ENCODE measurements at regions not wholly inside any gene's neighbourhood (a gene's known extent, or its start where the extent isn't known, plus 50 kb on each side); places are given as distances from the start of the nearest gene placed in this dataset.

- no peak overlapping the region for H3K27ac ChIP-seq (ENCODE audit: insufficient read depth, low read length)
- no peak overlapping the region for H3K4me3 ChIP-seq (replicated peaks in 1 of 4; ENCODE audit: control extremely low read depth in 1 of 4, insufficient read depth in 1 of 4, low read depth in 3 of 4, low read length in 4 of 4)
- TF ChIP-seq EZH2 (IDR thresholded peaks at IDR 0.05; ENCODE audit: low read length, missing control alignments), result no peak
- TF ChIP-seq, protein P1, sequence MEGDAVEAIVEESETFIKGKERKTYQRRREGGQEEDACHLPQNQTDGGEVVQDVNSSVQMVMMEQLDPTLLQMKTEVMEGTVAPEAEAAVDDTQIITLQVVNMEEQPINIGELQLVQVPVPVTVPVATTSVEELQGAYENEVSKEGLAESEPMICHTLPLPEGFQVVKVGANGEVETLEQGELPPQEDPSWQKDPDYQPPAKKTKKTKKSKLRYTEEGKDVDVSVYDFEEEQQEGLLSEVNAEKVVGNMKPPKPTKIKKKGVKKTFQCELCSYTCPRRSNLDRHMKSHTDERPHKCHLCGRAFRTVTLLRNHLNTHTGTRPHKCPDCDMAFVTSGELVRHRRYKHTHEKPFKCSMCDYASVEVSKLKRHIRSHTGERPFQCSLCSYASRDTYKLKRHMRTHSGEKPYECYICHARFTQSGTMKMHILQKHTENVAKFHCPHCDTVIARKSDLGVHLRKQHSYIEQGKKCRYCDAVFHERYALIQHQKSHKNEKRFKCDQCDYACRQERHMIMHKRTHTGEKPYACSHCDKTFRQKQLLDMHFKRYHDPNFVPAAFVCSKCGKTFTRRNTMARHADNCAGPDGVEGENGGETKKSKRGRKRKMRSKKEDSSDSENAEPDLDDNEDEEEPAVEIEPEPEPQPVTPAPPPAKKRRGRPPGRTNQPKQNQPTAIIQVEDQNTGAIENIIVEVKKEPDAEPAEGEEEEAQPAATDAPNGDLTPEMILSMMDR (conservative IDR thresholded peaks at IDR 0.05 in 1 of 2, IDR thresholded peaks at IDR 0.05 in 1 of 2; ENCODE audit: low read depth in 1 of 2, low read length in 2 of 2), result no peak
- H4K20me1 ChIP-seq (ENCODE audit: control insufficient read depth, extremely low read depth, insufficient read depth, low read length), result no peaks in the 10 kb centered on the region
- H3K4me1 ChIP-seq (ENCODE audit: control insufficient read depth, extremely low read depth, insufficient read depth, low read length), result no peaks in the 10 kb centered on the region
- H3K79me2 ChIP-seq (ENCODE audit: control insufficient read depth, insufficient read depth, low read length), result no peaks in the 10 kb centered on the region
- H3K9ac ChIP-seq (ENCODE audit: insufficient read depth, low read length), result no peak overlapping the region
- H3K27me3 ChIP-seq (ENCODE audit: control insufficient read depth, insufficient read depth, low read length), result no peaks in the 10 kb centered on the region
- H3K4me2 ChIP-seq (ENCODE audit: extremely low read depth, insufficient read depth, low read length), result no peak overlapping the region
- no peak overlapping the region for H2AFZ ChIP-seq (ENCODE audit: low read length)
- no peaks in the 10 kb centered on the region for H3K9me3 ChIP-seq (ENCODE audit: control insufficient read depth, insufficient read depth, low read depth, low read length)
- H3K36me3 ChIP-seq (ENCODE audit: control insufficient read depth, insufficient read depth, low read length), result no peaks in the 10 kb centered on the region
- peak in 1 of 2 donors; percentile 47 for DNase-seq (ENCODE audit: low read depth in 2 of 2)
Measured at GRCh38 chr4:124030147-124030546, 633.6 kb downstream of the SPRY1 start.

- no peak overlapping the region for H3K27ac ChIP-seq (ENCODE audit: insufficient read depth, low read length)
- TF ChIP-seq EZH2 (IDR thresholded peaks at IDR 0.05; ENCODE audit: low read length, missing control alignments), result no peak
- TF ChIP-seq, protein P1 (conservative IDR thresholded peaks at IDR 0.05 in 1 of 2, IDR thresholded peaks at IDR 0.05 in 1 of 2; ENCODE audit: low read depth in 1 of 2, low read length in 2 of 2), result no peak
Measured at GRCh38 chr4:124032035-124032434, 635.4 kb downstream of the SPRY1 start.

DNA sequence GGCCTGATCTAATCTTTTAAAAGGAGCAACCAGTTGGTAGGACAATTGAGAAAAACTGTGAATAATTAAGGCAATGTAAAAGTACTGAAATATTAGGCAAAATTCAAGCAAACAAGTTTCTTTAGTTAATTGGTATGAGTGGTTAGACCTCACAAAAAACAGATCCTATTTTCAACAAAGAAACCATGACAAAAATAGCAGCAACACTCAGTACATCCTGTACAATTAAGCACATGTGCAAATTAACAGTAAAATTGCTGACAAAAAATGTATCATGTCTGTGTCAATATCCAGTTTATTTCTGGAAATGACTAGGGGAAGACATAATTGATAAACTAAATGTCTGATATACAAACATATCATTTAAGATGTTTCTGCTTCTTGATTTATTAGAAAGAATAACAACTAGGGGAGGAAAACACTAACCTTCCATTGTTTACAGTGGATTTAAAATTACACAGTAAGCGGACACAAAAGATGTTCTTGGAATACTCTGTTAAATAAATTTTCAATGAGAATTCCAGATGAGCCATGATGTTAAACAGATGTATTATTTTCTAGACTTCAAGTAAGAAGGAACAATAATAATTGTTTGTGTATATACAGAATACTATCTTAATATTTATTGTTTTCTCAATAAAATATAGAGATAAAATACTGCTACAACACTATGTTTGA lies 638.9 kb downstream of the SPRY1 start:
- no peak overlapping the region for H2AFZ ChIP-seq (ENCODE audit: low read length)
- no peak for DNase-seq (ENCODE audit: low read depth in 2 of 2)
- no peak overlapping the region for H3K4me3 ChIP-seq (replicated peaks in 1 of 4; ENCODE audit: control extremely low read depth in 1 of 4, insufficient read depth in 1 of 4, low read depth in 3 of 4, low read length in 4 of 4)

More at GRCh38 chr4:124032035-124032434, 635.4 kb downstream of the SPRY1 start:
- H3K4me2 ChIP-seq (ENCODE audit: extremely low read depth, insufficient read depth, low read length), result no peak overlapping the region
- H4K20me1 ChIP-seq (ENCODE audit: control insufficient read depth, extremely low read depth, insufficient read depth, low read length), result no peaks in the 10 kb centered on the region
- no peaks in the 10 kb centered on the region for H3K36me3 ChIP-seq (ENCODE audit: control insufficient read depth, insufficient read depth, low read length)
- no peak overlapping the region for H3K4me3 ChIP-seq (replicated peaks in 1 of 4; ENCODE audit: control extremely low read depth in 1 of 4, insufficient read depth in 1 of 4, low read depth in 3 of 4, low read length in 4 of 4)
- no peak overlapping the region for H2AFZ ChIP-seq (ENCODE audit: low read length)
- DNase-seq (ENCODE audit: low read depth in 2 of 2), result no peak
- H3K4me1 ChIP-seq (ENCODE audit: control insufficient read depth, extremely low read depth, insufficient read depth, low read length), result no peaks in the 10 kb centered on the region
- H3K9ac ChIP-seq (ENCODE audit: insufficient read depth, low read length), result no peak overlapping the region
- H3K79me2 ChIP-seq (ENCODE audit: control insufficient read depth, insufficient read depth, low read length), result no peaks in the 10 kb centered on the region
- H3K9me3 ChIP-seq (ENCODE audit: control insufficient read depth, insufficient read depth, low read depth, low read length), result no peaks in the 10 kb centered on the region
- H3K27me3 ChIP-seq (ENCODE audit: control insufficient read depth, insufficient read depth, low read length), result no peaks in the 10 kb centered on the region

More for the DNA sequence above, 638.9 kb downstream of the SPRY1 start:
- H3K36me3 ChIP-seq (ENCODE audit: control insufficient read depth, insufficient read depth, low read length), result no peaks in the 10 kb centered on the region
- H3K9me3 ChIP-seq (ENCODE audit: control insufficient read depth, insufficient read depth, low read depth, low read length), result no peaks in the 10 kb centered on the region
- H3K4me2 ChIP-seq (ENCODE audit: extremely low read depth, insufficient read depth, low read length), result no peak overlapping the region
- no peaks in the 10 kb centered on the region for H3K4me1 ChIP-seq (ENCODE audit: control insufficient read depth, extremely low read depth, insufficient read depth, low read length)
- no peaks in the 10 kb centered on the region for H3K27me3 ChIP-seq (ENCODE audit: control insufficient read depth, insufficient read depth, low read length)
- no peaks in the 10 kb centered on the region for H3K79me2 ChIP-seq (ENCODE audit: control insufficient read depth, insufficient read depth, low read length)
- no peak overlapping the region for H3K27ac ChIP-seq (ENCODE audit: insufficient read depth, low read length)
- TF ChIP-seq, protein P1 (conservative IDR thresholded peaks at IDR 0.05 in 1 of 2, IDR thresholded peaks at IDR 0.05 in 1 of 2; ENCODE audit: low read depth in 1 of 2, low read length in 2 of 2), result no peak
- no peak for TF ChIP-seq EZH2 (IDR thresholded peaks at IDR 0.05; ENCODE audit: low read length, missing control alignments)
- H3K9ac ChIP-seq (ENCODE audit: insufficient read depth, low read length), result no peak overlapping the region
- no peaks in the 10 kb centered on the region for H4K20me1 ChIP-seq (ENCODE audit: control insufficient read depth, extremely low read depth, insufficient read depth, low read length)

Data from fibroblast of lung (primary cell).